Transverse colon (tissue), 4 donors: ENCODE measurements at regions not wholly inside any gene's neighbourhood (a gene's known extent, or its start where the extent isn't known, plus 50 kb on each side); places are given as distances from the start of the nearest gene placed in this dataset.

Source experiments
- DNase-seq: peaks from one replicate; pipeline ENCODE4 v3.0.0-alpha.2; 2019
- H3K27ac ChIP-seq, 4 donors: fragments of 200-600 bp; sonication (generic); 2 replicates each; pipeline ENCODE4 v1.5.1; 2016 to 2018; ENCODE audit warnings: inconsistent platforms in 4 of 4
- H3K27me3 ChIP-seq: fragments of 200-600 bp; sonication (generic); 2 replicates; pipeline ENCODE4 v1.5.1; 2017; ENCODE audit warnings: inconsistent platforms
- H3K36me3 ChIP-seq, 4 donors: fragments of 200-600 bp; sonication (generic); 2 replicates each; pipeline ENCODE4 v1.5.1; 2017 to 2019; ENCODE audit warnings: inconsistent platforms in 4 of 4
- H3K4me1 ChIP-seq, 4 donors: fragments of 200-600 bp; sonication (generic); 2 replicates each; pipeline ENCODE4 v1.5.1; 2017 to 2020; ENCODE audit warnings: inconsistent platforms in 4 of 4
- H3K4me3 ChIP-seq, 4 donors: fragments of 200-600 bp; sonication (generic); 1 replicate in 1 of 4; 2 replicates in 3 of 4; pipeline versions ENCODE4 v1.5.1 to v1.6.1; 2017 to 2019; ENCODE audit warnings: inconsistent platforms in 4 of 4
- H3K9me3 ChIP-seq, 2 donors: fragments of 200-600 bp; sonication (generic); 2 replicates each; pipeline ENCODE4 v1.5.1; 2017 to 2019; ENCODE audit warnings: inconsistent platforms in 2 of 2
- CTCF ChIP-seq, 5 experiments: fragments of 200-600 bp in 3 of 5; fragments of 450-650 bp in 2 of 5; sonication (generic) in 3 of 5; IDR thresholded peaks; 1 replicate in 2 of 5; 2 replicates in 3 of 5; pipeline ENCODE4 v1.5.1; 2016 to 2017; ENCODE audit warnings: antibody characterized with exemption in 5 of 5, inconsistent platforms in 3 of 5, mild to moderate bottlenecking in 2 of 5, moderate library complexity in 1 of 5
- EP300 ChIP-seq: sonication (generic); formaldehyde crosslinking; IDR thresholded peaks from one replicate; pipeline ENCODE4 v1.6.1; 2017; ENCODE audit warnings: antibody characterized with exemption, low read depth
- POLR2A ChIP-seq: fragments of 450-650 bp; IDR thresholded peaks from one replicate; pipeline ENCODE4 v1.6.1; 2016; ENCODE audit warnings: antibody characterized with exemption, mild to moderate bottlenecking, moderate library complexity
- POLR2AphosphoS5 ChIP-seq, 3 donors: sonication (generic); formaldehyde crosslinking; IDR thresholded peaks; one replicate each; pipeline ENCODE4 v1.6.1; 2016; ENCODE audit warnings: antibody characterized with exemption in 3 of 3
- WGBS, 2 donors: methylation state at CpG; one replicate each; pipeline ENCODE4 v1.1.5; 2018; ENCODE audit warnings: low coverage in 1 of 2; 5-methylcytosine and 5-hydroxymethylcytosine counted together
- in situ Hi-C, 4 donors: fragments of 200-750 bp; cut with MboI; loops; one replicate each; pipeline versions ENCODE4 v1.15.0 to v1.15.1; 2017; ENCODE audit warnings: low sequenced_read_pairs in 3 of 4, low pct_ligation_motif_present in 1 of 4, low pct_unique_long_range_greater_than_20kb in 1 of 4
- intact Hi-C: fragments of 100-400 bp; cut with DNase I; formaldehyde crosslinking; loops from one replicate; pipeline ENCODE4 v1.15.1; 2023; ENCODE audit warnings: low total_unique reads

- TF ChIP-seq POLR2AphosphoS5 (IDR thresholded peaks at IDR 0.05): no peak
- no peak for TF ChIP-seq CTCF (IDR thresholded peaks at IDR 0.05)
- TF ChIP-seq POLR2A: no peak
- no peak overlapping the region for H3K27ac ChIP-seq
- no peaks in the 10 kb centered on the region for H3K4me1 ChIP-seq
- WGBS, 2 donors: 63% methylated on average over 2 of the region's 2 CpGs; no CpG with 5 or more reads in 1 of the 2 donors
- H3K36me3 ChIP-seq: no peaks in the 10 kb centered on the region
- no peaks in the 10 kb centered on the region for H3K27me3 ChIP-seq
- in situ Hi-C loops (no loop called here), intact Hi-C loops (no loop called here)
- no peak overlapping the region for H3K4me3 ChIP-seq
- no peaks in the 10 kb centered on the region for H3K9me3 ChIP-seq
- no peak for DNase-seq
Observed at GRCh38 chr1:30465096-30465495, 258.3 kb downstream of the MATN1 start.

GRCh38 chr1:30464187-30464617 lies 259.2 kb downstream of the MATN1 start:
- TF ChIP-seq EP300 (no peak), POLR2A (no peak), POLR2AphosphoS5 (IDR thresholded peaks at IDR 0.05) (no peak), CTCF (IDR thresholded peaks at IDR 0.05) (no peak)
- in situ Hi-C loops: no loop called here
- 94 to 100% methylated on average over 1 of the region's 1 CpG for WGBS, 2 donors
- Histone ChIP-seq H3K9me3 (no peaks in the 10 kb centered on the region), H3K27me3 (no peaks in the 10 kb centered on the region), H3K4me3 (no peak overlapping the region), H3K4me1 (no peaks in the 10 kb centered on the region), H3K27ac (no peak overlapping the region), H3K36me3 (no peaks in the 10 kb centered on the region)
- intact Hi-C loops: no loop called here
- no peak for DNase-seq

DNA sequence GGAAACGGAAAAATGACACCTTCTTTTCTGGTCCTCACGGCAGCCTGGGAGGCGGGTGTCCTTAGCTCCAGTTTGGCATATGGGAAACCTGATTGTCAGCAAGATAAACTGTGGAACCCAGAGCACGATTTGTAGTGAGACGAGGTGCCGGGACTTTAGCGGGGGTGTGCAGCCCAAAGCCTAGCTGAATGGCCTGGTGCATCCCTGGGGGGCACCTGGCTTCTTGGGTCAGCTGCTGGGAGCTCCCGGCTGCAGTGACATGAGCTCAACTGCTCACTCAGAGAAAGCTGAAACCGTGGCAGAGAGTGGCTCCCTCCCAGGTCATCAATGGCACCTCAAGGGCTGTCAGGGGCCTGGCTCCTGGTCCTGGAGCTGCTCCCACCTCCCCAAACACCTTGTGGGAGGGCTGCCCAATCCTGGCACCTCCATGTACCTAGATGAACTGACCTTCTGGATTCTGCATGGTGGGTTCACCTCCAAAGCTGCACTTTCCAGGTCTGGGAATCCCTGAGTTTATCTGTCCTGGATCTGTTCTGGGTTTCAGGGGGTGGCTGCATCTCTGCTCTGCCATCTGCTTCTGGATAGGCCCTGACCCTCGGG lies 260.5 kb downstream of the MATN1 start:
- H3K4me1 ChIP-seq: no peaks in the 10 kb centered on the region
- in situ Hi-C loops (no loop called here), intact Hi-C loops (no loop called here)
- H3K27ac ChIP-seq: no peak overlapping the region
- TF ChIP-seq POLR2AphosphoS5 (IDR thresholded peaks at IDR 0.05): no peak
- TF ChIP-seq POLR2A: no peak
- TF ChIP-seq CTCF (IDR thresholded peaks at IDR 0.05): no peak
- TF ChIP-seq EP300: no peak
- WGBS, 2 donors: 55% methylated on average over 8 of the region's 10 CpGs; no CpG with 5 or more reads in 1 of the 2 donors
- H3K4me3 ChIP-seq: no peak overlapping the region
- no peak for DNase-seq
- no peaks in the 10 kb centered on the region for H3K36me3 ChIP-seq
- no peaks in the 10 kb centered on the region for H3K9me3 ChIP-seq
- no peaks in the 10 kb centered on the region for H3K27me3 ChIP-seq

DNA sequence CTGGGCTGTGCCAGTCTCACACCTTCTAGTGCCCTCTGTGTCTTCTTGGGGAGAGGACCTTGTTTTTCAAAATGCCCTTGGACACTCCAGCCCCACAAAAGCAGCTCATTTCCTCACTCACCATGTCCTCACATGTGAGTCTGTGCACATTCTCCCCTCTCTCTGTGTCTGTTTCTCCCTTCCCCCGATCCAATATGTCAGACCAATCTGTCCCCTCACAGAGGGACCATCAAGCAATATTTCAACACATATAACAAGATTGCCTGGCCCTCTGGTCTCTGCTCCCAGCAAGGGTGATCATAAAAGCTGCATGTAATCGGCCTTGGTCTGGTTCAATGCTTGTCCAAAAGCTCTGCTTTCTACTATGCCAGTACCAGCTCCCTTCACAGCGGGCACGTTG lies 261.2 kb downstream of the MATN1 start:
- intact Hi-C loops: no loop called here
- Histone ChIP-seq H3K4me3 (no peak overlapping the region), H3K4me1 (no peaks in the 10 kb centered on the region), H3K9me3 (no peaks in the 10 kb centered on the region), H3K27ac (no peak overlapping the region), H3K36me3 (no peaks in the 10 kb centered on the region), H3K27me3 (no peaks in the 10 kb centered on the region)
- in situ Hi-C loops: no loop called here
- TF ChIP-seq CTCF (IDR thresholded peaks at IDR 0.05) (no peak), POLR2AphosphoS5 (IDR thresholded peaks at IDR 0.05) (no peak), POLR2A (no peak), EP300 (no peak)
- no peak for DNase-seq
- WGBS, 2 donors: 89% methylated on average over 4 of the region's 4 CpGs; no CpG with 5 or more reads in 1 of the 2 donors
